H9 (cell line): ENCODE measurements at regions not wholly inside any gene's neighbourhood (a gene's known extent, or its start where the extent isn't known, plus 50 kb on each side); places are given as distances from the start of the nearest gene placed in this dataset.

Source experiments
- DNase-seq: peaks from one replicate; pipeline ENCODE4 v3.0.0-alpha.2; 2017
- H2AFZ ChIP-seq: one replicate; pipeline ENCODE4 v1.6.1; 2013; ENCODE audit warnings: mild to moderate bottlenecking, low read length, control low read depth, moderate library complexity
- H2AK5ac ChIP-seq: 2 replicates; pipeline ENCODE4 v1.6.1; 2013; ENCODE audit warnings: low read length, control low read depth, mixed read lengths; ENCODE audit not compliant: insufficient read length
- H2BK120ac ChIP-seq: one replicate; pipeline ENCODE4 v1.6.1; 2013; ENCODE audit warnings: low read depth, mild to moderate bottlenecking, low read length, control low read depth, inconsistent platforms; ENCODE audit not compliant: poor library complexity, severe bottlenecking
- H2BK12ac ChIP-seq: 2 replicates; pipeline ENCODE4 v1.6.1; 2013; ENCODE audit warnings: low read length, control low read depth, mixed read lengths, low read depth; ENCODE audit not compliant: insufficient read length
- H2BK15ac ChIP-seq: 2 replicates; pipeline ENCODE4 v1.6.1; 2013; ENCODE audit warnings: low read depth, low read length, control low read depth
- H2BK20ac ChIP-seq: one replicate; pipeline ENCODE4 v1.6.1; 2013; ENCODE audit warnings: low read depth, mild to moderate bottlenecking, low read length, control low read depth, inconsistent platforms; ENCODE audit not compliant: poor library complexity, severe bottlenecking
- H2BK5ac ChIP-seq: 2 replicates; pipeline ENCODE4 v1.6.1; 2013; ENCODE audit warnings: low read length, control low read depth, mixed read lengths; ENCODE audit not compliant: insufficient read length
- H3K14ac ChIP-seq: 2 replicates; pipeline ENCODE4 v1.6.1; 2013; ENCODE audit warnings: low read length, control low read depth; ENCODE audit not compliant: insufficient read depth
- H3K18ac ChIP-seq: 2 replicates; pipeline ENCODE4 v1.6.1; 2013; ENCODE audit warnings: low read depth, mild to moderate bottlenecking, mixed read lengths, low read length, control low read depth; ENCODE audit not compliant: insufficient read length
- H3K23ac ChIP-seq: 2 replicates; pipeline ENCODE4 v1.6.1; 2013; ENCODE audit warnings: low read length, control low read depth, mixed read lengths, low read depth; ENCODE audit not compliant: insufficient read length
- H3K23me2 ChIP-seq: 2 replicates; pipeline ENCODE4 v1.6.1; 2013; ENCODE audit warnings: low read depth, mild to moderate bottlenecking, mixed read lengths, low read length, control low read depth; ENCODE audit not compliant: insufficient read length, poor library complexity, severe bottlenecking
- H3K27ac ChIP-seq: 2 replicates; pipeline ENCODE4 v1.5.1; 2013; ENCODE audit warnings: low read length, control low read depth, mixed read lengths, low read depth; ENCODE audit not compliant: insufficient read length
- H3K27me3 ChIP-seq: 2 replicates; pipeline ENCODE4 v1.6.1; 2013; ENCODE audit warnings: low read length, control low read depth, inconsistent platforms; ENCODE audit not compliant: insufficient read depth
- H3K4ac ChIP-seq: 2 replicates; pipeline ENCODE4 v1.6.1; 2013; ENCODE audit warnings: low read depth, mild to moderate bottlenecking, control low read depth, inconsistent platforms, low read length, moderate library complexity
- H3K4me1 ChIP-seq: 2 replicates; pipeline ENCODE4 v1.6.1; 2013; ENCODE audit warnings: low read length, control low read depth, inconsistent platforms; ENCODE audit not compliant: insufficient read depth
- H3K4me2 ChIP-seq: 2 replicates; pipeline ENCODE4 v1.6.1; 2013; ENCODE audit warnings: low read length, control low read depth, mixed read lengths; ENCODE audit not compliant: insufficient read length, insufficient read depth
- H3K56ac ChIP-seq: 2 replicates; pipeline ENCODE4 v1.6.1; 2013; ENCODE audit warnings: low read depth, mild to moderate bottlenecking, mixed read lengths, low read length, control low read depth; ENCODE audit not compliant: insufficient read length
- H3K79me1 ChIP-seq: 2 replicates; pipeline ENCODE4 v1.6.1; 2013; ENCODE audit warnings: low read depth, mild to moderate bottlenecking, moderate library complexity, low read length, control low read depth, inconsistent platforms; ENCODE audit not compliant: insufficient read depth, poor library complexity, severe bottlenecking
- H3K79me2 ChIP-seq: 2 replicates; pipeline ENCODE4 v1.6.1; 2013; ENCODE audit warnings: low read length, control low read depth, inconsistent platforms; ENCODE audit not compliant: insufficient read depth
- H3K9ac ChIP-seq: 2 replicates; pipeline ENCODE4 v1.6.1; 2013; ENCODE audit warnings: low read length, control low read depth, mixed read lengths; ENCODE audit not compliant: insufficient read length; ENCODE audit errors: extremely low read depth
- H3K9me3 ChIP-seq: one replicate; pipeline ENCODE4 v1.6.1; 2013; ENCODE audit warnings: low read depth, low read length, inconsistent platforms; ENCODE audit not compliant: control insufficient read depth
- H3T11ph ChIP-seq: one replicate; pipeline ENCODE4 v1.6.1; 2013; ENCODE audit warnings: mild to moderate bottlenecking, low read length, control low read depth, inconsistent platforms
- H4K20me1 ChIP-seq: one replicate; pipeline ENCODE4 v1.6.1; 2013; ENCODE audit not compliant: control insufficient read depth, insufficient read length, insufficient read depth
- H4K5ac ChIP-seq: 2 replicates; pipeline ENCODE4 v1.6.1; 2013; ENCODE audit warnings: low read depth, mild to moderate bottlenecking, mixed read lengths, low read length, control low read depth; ENCODE audit not compliant: insufficient read length
- H4K8ac ChIP-seq: replicated peaks from 2 replicates; pipeline ENCODE4 v1.6.1; 2013; ENCODE audit warnings: low read length, control low read depth, mixed read lengths, low read depth; ENCODE audit not compliant: insufficient read length
- H4K91ac ChIP-seq: 2 replicates; pipeline ENCODE4 v1.6.1; 2013; ENCODE audit warnings: low read depth, mild to moderate bottlenecking, moderate library complexity, mixed read lengths, low read length, control low read depth; ENCODE audit not compliant: insufficient read length
- H3K27ac Mint-ChIP-seq, 3 experiments: 2 replicates in 2 of 3; 3 replicates in 1 of 3; pipeline ENCODE4 v1.8.0; 2020 to 2021; ENCODE audit warnings: mixed read lengths in 3 of 3, mild to moderate bottlenecking in 1 of 3, moderate library complexity in 1 of 3
- H3K27me3 Mint-ChIP-seq: 2 replicates; pipeline ENCODE4 v1.8.0; 2021; ENCODE audit warnings: low read depth, mild to moderate bottlenecking, moderate library complexity, mixed read lengths
- H3K36me3 Mint-ChIP-seq, 3 experiments: 2 replicates in 2 of 3; 3 replicates in 1 of 3; pipeline ENCODE4 v1.8.0; 2020 to 2021; ENCODE audit warnings: low read depth in 3 of 3, mixed read lengths in 3 of 3; ENCODE audit not compliant: insufficient read depth in 1 of 3
- H3K4me1 Mint-ChIP-seq, 2 experiments: 2 replicates each; pipeline ENCODE4 v1.8.0; 2020; ENCODE audit warnings: mixed read lengths in 2 of 2
- H3K4me3 Mint-ChIP-seq, 2 experiments: 2 replicates in 1 of 2; 3 replicates in 1 of 2; pipeline ENCODE4 v1.8.0; 2020 to 2021; ENCODE audit warnings: mild to moderate bottlenecking in 2 of 2, mixed read lengths in 2 of 2, moderate library complexity in 1 of 2
- H3K9me3 Mint-ChIP-seq, 2 experiments: 2 replicates in 1 of 2; 3 replicates in 1 of 2; pipeline ENCODE4 v1.8.0; 2020; ENCODE audit warnings: mild to moderate bottlenecking in 2 of 2, mixed read lengths in 2 of 2, moderate library complexity in 1 of 2
- WGBS: extraction: QIAGEN DNeasy Blood & Tissue Kit; methylation state at CpG from one replicate; pipeline ENCODE4 v1.1.7; 2013; ENCODE audit warnings: missing lambda C conversion rate, low lambda C conversion rate, mixed read lengths; ENCODE audit not compliant: insufficient read length; ENCODE audit errors: extremely low coverage; 5-methylcytosine and 5-hydroxymethylcytosine counted together
- TF ChIP-seq, protein P1 (sequence below): fragments of 200-600 bp; sonication (generic); conservative IDR thresholded peaks from 3 replicates; pipeline ENCODE4 v1.8.0; 2021; ENCODE audit warnings: antibody characterized with exemption, mild to moderate bottlenecking

DNA sequence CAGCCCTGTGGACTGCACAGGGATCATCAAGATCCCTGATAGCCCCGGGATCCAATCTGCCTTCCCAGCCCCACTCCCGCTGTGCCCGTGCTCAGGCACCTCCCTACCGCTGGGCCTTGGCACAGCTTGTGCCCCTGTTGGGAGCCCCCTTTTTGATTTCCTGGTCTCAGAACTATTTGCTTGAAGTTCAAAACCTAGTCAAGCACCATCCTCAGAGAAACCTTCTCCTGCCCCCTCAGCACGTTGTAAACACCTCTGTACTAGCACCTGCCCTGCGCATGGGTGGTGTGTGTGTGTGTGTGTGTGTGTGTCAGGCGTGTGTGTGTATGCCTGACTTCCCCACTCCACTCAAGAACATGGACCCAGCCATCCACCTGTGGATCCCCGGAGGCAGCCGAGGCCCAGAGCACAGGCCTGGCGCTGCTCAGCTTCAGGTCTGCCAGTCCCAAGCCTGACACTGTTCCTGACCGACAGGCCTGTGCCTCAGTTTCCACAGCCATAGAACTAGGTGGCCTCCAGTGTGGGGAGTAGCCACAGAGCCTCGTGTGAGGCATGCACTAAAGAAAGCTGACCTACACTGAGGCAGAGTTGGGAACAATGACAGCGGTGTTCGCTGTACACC, 65.5 kb downstream of the ADRA2C start:
- Histone ChIP-seq H3K9me3 (no peaks in the 10 kb centered on the region), H3K56ac (no peak overlapping the region), H2BK12ac (no peak overlapping the region), H2AK5ac (no peak overlapping the region), H2AFZ (no peak overlapping the region), H4K91ac (no peak overlapping the region), H3K23me2 (no peaks in the 10 kb centered on the region), H3T11ph (no peak overlapping the region), H3K4me1 (peaks cover 11% of the 10 kb centered on the region; the same call in 1 of the 2 replicates), H2BK20ac (no peak overlapping the region), H2BK15ac (no peak overlapping the region), H3K18ac (no peak overlapping the region), H3K9ac (no peak overlapping the region), H4K20me1 (no peaks in the 10 kb centered on the region), H2BK5ac (no peak overlapping the region), H3K14ac (no peak overlapping the region; the same call in 1 of the 2 replicates), H4K8ac (no peak overlapping the region), H3K4me2 (no peak overlapping the region), H2BK120ac (no peak overlapping the region), H3K23ac (no peak overlapping the region), H3K4ac (no peak overlapping the region), H3K27ac (no peak overlapping the region), H3K79me1 (no peaks in the 10 kb centered on the region), H3K79me2 (no peaks in the 10 kb centered on the region), H4K5ac (no peak overlapping the region), H3K27me3 (no peaks in the 10 kb centered on the region; the same call in 1 of the 2 replicates)
- H3K27me3 Mint-ChIP-seq = peaks cover 23% of the 10 kb centered on the region
- peaks cover 0 to 1% (median 0%) of the 10 kb centered on the region in 3 experiments; a peak in 2 of 7 replicates for H3K36me3 Mint-ChIP-seq
- DNase-seq = no peak
- H3K9me3 Mint-ChIP-seq = no peaks in the 10 kb centered on the region; a peak in 1 of 5 replicates
- H3K27ac Mint-ChIP-seq = no peak overlapping the region
- no CpG with 5 or more reads among the region's 14 CpGs for WGBS
- no peak overlapping the region for H3K4me3 Mint-ChIP-seq
- H3K4me1 Mint-ChIP-seq = peaks cover 42 to 58% of the 10 kb centered on the region in 2 experiments
- TF ChIP-seq, protein P1, sequence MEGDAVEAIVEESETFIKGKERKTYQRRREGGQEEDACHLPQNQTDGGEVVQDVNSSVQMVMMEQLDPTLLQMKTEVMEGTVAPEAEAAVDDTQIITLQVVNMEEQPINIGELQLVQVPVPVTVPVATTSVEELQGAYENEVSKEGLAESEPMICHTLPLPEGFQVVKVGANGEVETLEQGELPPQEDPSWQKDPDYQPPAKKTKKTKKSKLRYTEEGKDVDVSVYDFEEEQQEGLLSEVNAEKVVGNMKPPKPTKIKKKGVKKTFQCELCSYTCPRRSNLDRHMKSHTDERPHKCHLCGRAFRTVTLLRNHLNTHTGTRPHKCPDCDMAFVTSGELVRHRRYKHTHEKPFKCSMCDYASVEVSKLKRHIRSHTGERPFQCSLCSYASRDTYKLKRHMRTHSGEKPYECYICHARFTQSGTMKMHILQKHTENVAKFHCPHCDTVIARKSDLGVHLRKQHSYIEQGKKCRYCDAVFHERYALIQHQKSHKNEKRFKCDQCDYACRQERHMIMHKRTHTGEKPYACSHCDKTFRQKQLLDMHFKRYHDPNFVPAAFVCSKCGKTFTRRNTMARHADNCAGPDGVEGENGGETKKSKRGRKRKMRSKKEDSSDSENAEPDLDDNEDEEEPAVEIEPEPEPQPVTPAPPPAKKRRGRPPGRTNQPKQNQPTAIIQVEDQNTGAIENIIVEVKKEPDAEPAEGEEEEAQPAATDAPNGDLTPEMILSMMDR = no peak
